ENCODE measurements at regions not wholly inside any gene's neighbourhood (a gene's known extent, or its start where the extent isn't known, plus 50 kb on each side); places are given as distances from the start of the nearest gene placed in this dataset.
A peak's percentile ranks its signal among the peaks of the same experiment; 100 is the strongest.

GRCh38 chr12:116358536-116358892, 81.0 kb upstream of the MED13L start:
- peaks cover 0 to 7% (median 4%) of the 10 kb centered on the region in 5 donors for H3K4me1 ChIP-seq (ENCODE audit: control insufficient read depth in 5 of 5, insufficient read depth in 5 of 5, low read length in 5 of 5)
- no peaks in the 10 kb centered on the region for H3K36me3 ChIP-seq (ENCODE audit: control insufficient read depth in 4 of 4, insufficient read depth in 4 of 4, low read length in 4 of 4)
- DNase-seq (no peak), ATAC-seq (ENCODE audit: insufficient read depth, low FRiP score) (no peak)
- 41 to 50% methylated on average over 3 of the region's 3 CpGs for WGBS, 2 donors
- H3K27ac ChIP-seq (ENCODE audit: low read depth in 1 of 2, low read length in 1 of 2), result peak overlapping the region; percentile 47 to 90
- H3K9ac ChIP-seq (ENCODE audit: insufficient read depth in 1 of 2, low read length in 2 of 2), result peak overlapping the region in 1 of 2 donors; percentile 44
- no peaks in the 10 kb centered on the region for H3K27me3 ChIP-seq (ENCODE audit: control insufficient read depth in 3 of 3, insufficient read depth in 3 of 3, low read length in 2 of 3)
- no peaks in the 10 kb centered on the region for H3K9me3 ChIP-seq (ENCODE audit: control insufficient read depth in 4 of 4, insufficient read depth in 3 of 4, low read length in 3 of 4)
- no peak for TF ChIP-seq CTCF (IDR thresholded peaks at IDR 0.05; ENCODE audit: control extremely low read depth, extremely low read depth)
- H3K4me3 ChIP-seq, result no peak overlapping the region

GRCh38 chr12:116358893-116359761, 81.6 kb upstream of the MED13L start:
- no peaks in the 10 kb centered on the region for H3K36me3 ChIP-seq (ENCODE audit: control insufficient read depth in 4 of 4, insufficient read depth in 4 of 4, low read length in 4 of 4)
- peaks cover 0 to 7% (median 4%) of the 10 kb centered on the region in 5 donors for H3K4me1 ChIP-seq (ENCODE audit: control insufficient read depth in 5 of 5, insufficient read depth in 5 of 5, low read length in 5 of 5)
- H3K27ac ChIP-seq (ENCODE audit: low read depth in 1 of 2, low read length in 1 of 2), result peak overlapping the region; percentile 47 to 90
- H3K9ac ChIP-seq (ENCODE audit: insufficient read depth in 1 of 2, low read length in 2 of 2), result peak overlapping the region in 1 of 2 donors; percentile 44
- no peak overlapping the region for H3K4me3 ChIP-seq
- ATAC-seq (ENCODE audit: insufficient read depth, low FRiP score), result peak; percentile 92
- 0 to 2% methylated on average over 10 of the region's 10 CpGs for WGBS, 2 donors
- DNase-seq, result peak; percentile 97 to 98 (median 98)
- no peaks in the 10 kb centered on the region for H3K9me3 ChIP-seq (ENCODE audit: control insufficient read depth in 4 of 4, insufficient read depth in 3 of 4, low read length in 3 of 4)
- TF ChIP-seq CTCF (IDR thresholded peaks at IDR 0.05; ENCODE audit: control extremely low read depth, extremely low read depth), result no peak
- H3K27me3 ChIP-seq (ENCODE audit: control insufficient read depth in 3 of 3, insufficient read depth in 3 of 3, low read length in 2 of 3), result no peaks in the 10 kb centered on the region

GRCh38 chr12:116360579-116361413, 83.3 kb upstream of the MED13L start:
- peaks cover 0 to 7% (median 4%) of the 10 kb centered on the region in 5 donors for H3K4me1 ChIP-seq (ENCODE audit: control insufficient read depth in 5 of 5, insufficient read depth in 5 of 5, low read length in 5 of 5)
- TF ChIP-seq CTCF (IDR thresholded peaks at IDR 0.05; ENCODE audit: control extremely low read depth, extremely low read depth), result no peak
- H3K27me3 ChIP-seq (ENCODE audit: control insufficient read depth in 3 of 3, insufficient read depth in 3 of 3, low read length in 2 of 3), result no peaks in the 10 kb centered on the region
- 86 to 87% methylated on average over 6 of the region's 6 CpGs for WGBS, 2 donors
- DNase-seq (no peak), ATAC-seq (ENCODE audit: insufficient read depth, low FRiP score) (no peak)
- no peaks in the 10 kb centered on the region for H3K9me3 ChIP-seq (ENCODE audit: control insufficient read depth in 4 of 4, insufficient read depth in 3 of 4, low read length in 3 of 4)
- no peak overlapping the region for H3K9ac ChIP-seq (ENCODE audit: insufficient read depth in 1 of 2, low read length in 2 of 2)
- no peaks in the 10 kb centered on the region for H3K36me3 ChIP-seq (ENCODE audit: control insufficient read depth in 4 of 4, insufficient read depth in 4 of 4, low read length in 4 of 4)
- no peak overlapping the region for H3K27ac ChIP-seq (ENCODE audit: low read depth in 1 of 2, low read length in 1 of 2)
- no peak overlapping the region for H3K4me3 ChIP-seq

Measured in lung (tissue), 11 donors.